Neural cell (in vitro differentiated cells): ENCODE measurements at regions not wholly inside any gene's neighbourhood (a gene's known extent, or its start where the extent isn't known, plus 50 kb on each side); places are given as distances from the start of the nearest gene placed in this dataset.

Source experiments
- EP300 ChIP-seq: fragments of 450-650 bp; conservative IDR thresholded peaks from 2 replicates; pipeline ENCODE4 v1.6.1; 2014; ENCODE audit warnings: antibody characterized with exemption, mild to moderate bottlenecking, moderate library complexity; ENCODE audit not compliant: poor library complexity, severe bottlenecking
- EZH2 ChIP-seq: fragments of 200-600, 300-800 bp; shearing (Covaris generic), sonication (generic); IDR thresholded peaks from 2 replicates; pipeline ENCODE4 v1.6.1; 2014; ENCODE audit warnings: antibody characterized with exemption, low read length, borderline replicate concordance, mild to moderate bottlenecking; ENCODE audit not compliant: insufficient read depth, poor library complexity, severe bottlenecking
- POLR2AphosphoS5 ChIP-seq: IDR thresholded peaks from 2 replicates; pipeline ENCODE4 v1.6.1; 2012
- RAD21 ChIP-seq: fragments of 450-650 bp; conservative IDR thresholded peaks from 2 replicates; pipeline ENCODE4 v1.6.1; 2014; ENCODE audit warnings: antibody characterized with exemption, mild to moderate bottlenecking, moderate library complexity

DNA sequence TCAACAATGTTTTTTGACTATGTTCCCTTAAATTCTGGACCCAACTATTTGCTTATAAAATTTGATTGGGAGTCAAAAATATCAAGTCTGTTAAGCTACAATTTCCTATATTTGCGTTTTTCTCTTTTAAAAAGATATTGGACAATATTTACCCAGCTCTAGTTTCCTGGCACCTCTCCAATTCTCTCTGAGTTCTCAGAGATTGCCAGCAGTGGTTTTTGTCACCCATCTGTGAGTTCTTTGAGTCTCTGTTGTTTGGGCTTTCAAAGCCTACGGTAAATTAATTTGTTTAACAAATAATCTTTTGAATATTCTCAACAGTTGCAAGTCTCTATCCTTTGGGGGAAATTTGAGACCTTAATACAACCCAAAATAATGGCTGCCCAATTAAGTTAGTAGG lies 174.2 kb upstream of the PUM3 start:
- TF ChIP-seq EZH2 (no peak), EP300 (no peak), RAD21 (no peak), POLR2AphosphoS5 (no peak)
